ENCODE measurements at regions not wholly inside any gene's neighbourhood (a gene's known extent, or its start where the extent isn't known, plus 50 kb on each side); places are given as distances from the start of the nearest gene placed in this dataset.

GRCh38 chr4:107275225-107275624 is 239.1 kb upstream of the DKK2 start:
- H3K4me3 ChIP-seq (ENCODE audit: low read depth, low read length) = no peak overlapping the region
- TF ChIP-seq CTCF (IDR thresholded peaks at IDR 0.05; ENCODE audit: borderline replicate concordance, insufficient read depth, low read depth, low read length) = no peak

GRCh38 chr4:107270614-107271013 is 234.5 kb upstream of the DKK2 start:
- H3K4me3 ChIP-seq (ENCODE audit: low read depth, low read length) = no peak overlapping the region

GRCh38 chr4:107269175-107269574 is 233.1 kb upstream of the DKK2 start:
- no peak for TF ChIP-seq CTCF (IDR thresholded peaks at IDR 0.05; ENCODE audit: borderline replicate concordance, insufficient read depth, low read depth, low read length)
- no peak overlapping the region for H3K4me3 ChIP-seq (ENCODE audit: low read depth, low read length)

More at GRCh38 chr4:107270614-107271013, 234.5 kb upstream of the DKK2 start:
- no peak for TF ChIP-seq CTCF (IDR thresholded peaks at IDR 0.05; ENCODE audit: borderline replicate concordance, insufficient read depth, low read depth, low read length)

GRCh38 chr4:107265859-107266258 is 229.7 kb upstream of the DKK2 start:
- TF ChIP-seq CTCF (IDR thresholded peaks at IDR 0.05; ENCODE audit: borderline replicate concordance, insufficient read depth, low read depth, low read length) = no peak
- H3K4me3 ChIP-seq (ENCODE audit: low read depth, low read length) = no peak overlapping the region

- no peak overlapping the region for H3K4me3 ChIP-seq (ENCODE audit: low read depth, low read length)
- no peak for TF ChIP-seq CTCF (IDR thresholded peaks at IDR 0.05; ENCODE audit: borderline replicate concordance, insufficient read depth, low read depth, low read length)
Observed at GRCh38 chr4:107261241-107261874, 225.2 kb upstream of the DKK2 start.

- TF ChIP-seq CTCF (IDR thresholded peaks at IDR 0.05; ENCODE audit: borderline replicate concordance, insufficient read depth, low read depth, low read length) = no peak
Observed at GRCh38 chr4:107258359-107258758, 222.2 kb upstream of the DKK2 start.

GRCh38 chr4:107255596-107255995 is 219.5 kb upstream of the DKK2 start:
- no peak for TF ChIP-seq CTCF (IDR thresholded peaks at IDR 0.05; ENCODE audit: borderline replicate concordance, insufficient read depth, low read depth, low read length)
- no peak overlapping the region for H3K4me3 ChIP-seq (ENCODE audit: low read depth, low read length)

More at GRCh38 chr4:107258359-107258758, 222.2 kb upstream of the DKK2 start:
- H3K4me3 ChIP-seq (ENCODE audit: low read depth, low read length) = no peak overlapping the region

Data from GM12875 (cell line).